Smooth muscle cell of the brain vasculature (primary cell): ENCODE measurements at regions not wholly inside any gene's neighbourhood (a gene's known extent, or its start where the extent isn't known, plus 50 kb on each side); places are given as distances from the start of the nearest gene placed in this dataset.

ENCODE experiments used
- DNase-seq: peaks from one replicate; pipeline ENCODE4 v3.0.0-alpha.2; 2012; ENCODE audit warnings: low read depth, low spot score

- no peak for DNase-seq
These were observed 173.2 kb upstream of the GRIP1 start for GRCh38 chr12:66852091-66852490.

- DNase-seq: no peak
These were observed 173.9 kb upstream of the GRIP1 start for GRCh38 chr12:66852765-66853164.

DNA sequence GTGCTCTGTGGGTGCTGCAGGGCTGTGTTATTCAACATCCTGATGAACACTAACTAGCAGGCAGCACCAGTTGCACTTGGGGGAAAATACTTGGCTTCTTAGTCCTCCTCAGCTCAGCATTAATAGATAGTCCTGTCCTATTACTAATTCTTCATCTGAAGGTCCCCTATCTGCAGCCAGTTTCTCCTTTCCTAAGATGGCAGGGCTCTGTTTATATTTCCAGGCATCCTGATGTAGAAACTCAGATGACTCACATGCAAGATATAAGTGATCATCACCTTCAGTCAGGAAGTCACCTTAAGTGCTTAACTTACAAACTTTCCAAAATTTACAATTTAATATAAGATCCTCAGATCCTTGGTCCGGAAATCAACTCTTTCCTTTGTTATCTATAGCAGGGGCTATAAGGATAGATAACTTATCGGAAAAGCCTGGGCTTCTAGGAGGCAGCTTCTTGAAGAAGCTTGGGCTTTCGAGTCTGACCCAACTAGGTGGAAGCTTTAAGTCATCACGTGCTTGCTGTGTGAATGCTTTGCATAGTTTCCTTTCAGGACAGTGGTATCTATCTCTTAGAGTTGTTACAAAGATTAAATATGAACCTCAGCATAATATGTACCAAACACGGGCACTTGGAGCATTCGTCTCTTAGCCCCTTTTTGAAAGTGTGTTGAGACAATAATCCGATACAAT lies 181.0 kb upstream of the GRIP1 start:
- no peak for DNase-seq

- DNase-seq: peak; percentile 31
These were observed 182.2 kb upstream of the GRIP1 start for GRCh38 chr12:66860752-66861750.

DNA sequence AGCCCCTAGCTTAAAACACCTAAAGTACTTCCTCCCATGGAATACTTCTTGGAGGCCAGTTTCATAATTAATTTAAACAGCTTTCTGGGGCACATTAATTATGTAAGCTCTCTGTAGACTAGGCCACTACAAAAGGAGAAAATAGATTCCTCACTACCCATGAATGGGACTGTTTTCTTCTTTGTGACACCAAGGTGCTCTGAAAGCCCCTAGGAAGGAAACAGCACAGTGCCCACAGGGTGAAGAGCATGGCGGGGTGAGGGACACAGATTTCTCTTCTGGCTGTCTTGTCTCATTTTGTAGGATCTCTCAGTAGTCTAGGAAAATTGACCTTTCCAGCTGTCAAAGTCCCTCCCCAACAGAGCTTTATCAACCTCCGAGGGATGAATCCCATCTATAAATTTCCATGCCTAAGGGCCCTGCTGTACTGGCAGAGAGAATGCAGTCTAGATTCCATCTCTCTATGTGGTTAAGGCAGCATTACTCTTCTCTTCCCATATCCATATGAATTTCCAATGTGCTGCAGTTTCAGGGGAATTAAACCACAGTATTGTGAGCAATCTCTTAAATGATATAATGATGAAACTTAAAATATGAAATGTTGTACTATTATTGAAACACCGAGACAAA lies 183.6 kb upstream of the GRIP1 start:
- DNase-seq: no peak

DNA sequence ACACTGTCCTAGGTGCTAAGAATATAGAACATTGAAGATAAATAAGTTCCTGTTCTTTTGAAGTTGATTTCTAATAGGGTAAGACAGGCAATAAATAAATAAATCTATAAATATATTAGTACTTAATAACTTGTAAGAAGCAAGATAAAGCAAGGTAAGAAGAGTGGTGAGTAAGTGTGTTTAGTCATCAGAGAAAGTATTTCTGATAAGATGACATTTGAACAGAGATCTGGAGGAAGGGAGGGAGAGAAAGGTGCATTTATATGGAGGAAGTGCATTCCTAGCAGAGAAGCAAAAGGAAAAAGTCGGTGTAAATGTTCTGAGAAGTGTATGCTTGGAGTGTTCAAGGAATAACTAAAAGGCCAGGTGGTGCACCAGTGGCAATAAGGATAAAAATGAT lies 184.4 kb upstream of the GRIP1 start:
- DNase-seq: no peak

GRCh38 chr12:66877925-66878324 lies 199.0 kb upstream of the GRIP1 start:
- DNase-seq: no peak

DNA sequence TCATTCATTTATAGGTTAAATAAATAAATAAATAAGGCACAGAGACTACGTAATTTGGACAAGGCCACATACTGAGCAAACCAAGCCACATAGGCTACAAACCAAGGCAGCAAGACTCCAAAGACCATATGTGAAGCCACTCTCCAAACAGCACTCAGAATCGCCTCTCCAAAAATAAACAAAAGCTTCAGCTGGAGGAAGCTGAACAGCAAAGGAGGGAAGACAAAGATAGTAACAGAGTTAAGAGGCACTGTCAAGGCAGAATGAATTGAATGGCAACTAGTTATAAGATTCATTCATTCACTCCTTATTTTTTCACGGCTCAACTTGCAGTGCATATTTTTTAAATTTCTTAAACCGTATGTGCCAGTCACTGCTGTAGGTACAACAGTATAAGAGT lies 200.5 kb upstream of the GRIP1 start:
- DNase-seq: no peak

- DNase-seq: no peak
These were observed 202.5 kb upstream of the GRIP1 start for GRCh38 chr12:66881386-66881785.

GRCh38 chr12:66884091-66884490 lies 205.2 kb upstream of the GRIP1 start:
- DNase-seq: no peak

GRCh38 chr12:66885115-66885875 lies 206.4 kb upstream of the GRIP1 start:
- no peak for DNase-seq

DNA sequence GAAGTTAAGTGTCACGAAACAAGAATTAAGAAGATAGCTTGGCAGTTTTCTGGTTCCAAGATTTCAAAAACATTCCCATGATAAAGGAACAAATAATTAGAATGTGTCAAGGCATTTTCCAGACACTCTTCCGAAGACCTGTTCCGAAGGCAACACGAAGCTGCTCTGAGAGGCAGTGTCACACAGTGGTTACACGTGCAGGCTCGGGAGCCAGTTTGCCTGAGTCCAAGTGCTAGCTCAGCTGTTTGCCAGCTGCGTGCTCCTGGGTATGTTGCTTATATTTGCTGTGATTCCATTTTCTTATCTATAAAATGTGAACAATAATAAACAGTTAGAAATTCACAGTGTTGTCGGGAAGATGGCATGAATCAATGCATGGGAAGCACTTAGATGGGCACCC lies 217.9 kb upstream of the GRIP1 start:
- DNase-seq: no peak

DNA sequence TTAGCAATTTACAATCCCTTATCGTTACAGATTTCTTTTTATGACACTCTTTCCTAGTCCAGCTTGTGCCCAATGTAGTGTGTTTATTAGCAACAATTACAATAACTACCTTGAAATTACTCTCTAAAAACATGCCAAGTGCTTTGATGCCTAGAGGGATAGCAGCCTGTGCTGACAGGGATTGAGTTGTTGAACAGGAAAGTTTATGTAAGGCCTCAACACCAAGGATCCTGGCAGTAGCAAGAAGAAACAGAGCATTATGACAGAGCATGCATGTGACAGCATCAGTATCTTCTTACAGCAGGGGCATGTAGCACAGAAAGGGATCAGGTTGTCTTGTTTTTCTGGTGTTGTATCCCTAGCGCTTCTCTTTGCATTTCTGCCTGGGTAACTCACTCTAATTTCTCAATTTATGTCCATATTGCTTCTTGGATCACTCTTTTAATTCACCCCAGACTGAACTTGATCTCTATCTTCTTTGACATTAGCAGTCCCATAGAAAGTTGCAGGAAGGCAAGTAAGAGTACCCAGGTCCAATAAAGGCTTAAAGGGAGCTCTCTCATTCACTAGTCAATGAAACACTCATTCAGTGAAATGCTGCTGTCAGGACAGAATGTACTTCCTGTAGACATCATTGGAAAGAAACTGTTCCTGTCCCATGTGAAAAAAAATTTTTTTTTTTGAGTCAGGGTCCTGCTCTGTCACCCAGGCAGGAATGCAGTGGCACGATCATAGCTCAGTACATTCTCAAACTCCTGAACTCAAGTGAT lies 220.0 kb upstream of the GRIP1 start:
- DNase-seq: no peak

GRCh38 chr12:66899588-66899987 lies 220.7 kb upstream of the GRIP1 start:
- no peak for DNase-seq

DNA sequence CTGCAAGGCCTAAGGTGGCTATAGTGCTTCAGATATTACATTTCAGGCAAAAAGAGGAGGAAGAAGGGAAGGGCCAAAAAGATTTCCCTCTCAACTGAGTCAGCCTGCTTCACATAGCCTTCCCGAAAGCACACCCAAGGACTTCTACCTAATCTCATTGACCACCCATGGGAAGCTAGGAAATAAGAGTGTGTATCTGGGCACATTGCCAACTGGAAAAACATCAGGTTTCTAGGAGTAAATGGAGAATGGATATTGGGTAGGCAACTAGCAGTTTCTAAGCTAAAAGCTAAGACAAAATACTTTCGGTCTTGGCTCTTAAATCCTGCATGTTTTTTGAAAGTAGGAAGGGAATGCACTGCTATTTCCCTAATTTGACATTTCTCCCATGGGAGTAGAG lies 221.7 kb upstream of the GRIP1 start:
- DNase-seq: no peak

DNA sequence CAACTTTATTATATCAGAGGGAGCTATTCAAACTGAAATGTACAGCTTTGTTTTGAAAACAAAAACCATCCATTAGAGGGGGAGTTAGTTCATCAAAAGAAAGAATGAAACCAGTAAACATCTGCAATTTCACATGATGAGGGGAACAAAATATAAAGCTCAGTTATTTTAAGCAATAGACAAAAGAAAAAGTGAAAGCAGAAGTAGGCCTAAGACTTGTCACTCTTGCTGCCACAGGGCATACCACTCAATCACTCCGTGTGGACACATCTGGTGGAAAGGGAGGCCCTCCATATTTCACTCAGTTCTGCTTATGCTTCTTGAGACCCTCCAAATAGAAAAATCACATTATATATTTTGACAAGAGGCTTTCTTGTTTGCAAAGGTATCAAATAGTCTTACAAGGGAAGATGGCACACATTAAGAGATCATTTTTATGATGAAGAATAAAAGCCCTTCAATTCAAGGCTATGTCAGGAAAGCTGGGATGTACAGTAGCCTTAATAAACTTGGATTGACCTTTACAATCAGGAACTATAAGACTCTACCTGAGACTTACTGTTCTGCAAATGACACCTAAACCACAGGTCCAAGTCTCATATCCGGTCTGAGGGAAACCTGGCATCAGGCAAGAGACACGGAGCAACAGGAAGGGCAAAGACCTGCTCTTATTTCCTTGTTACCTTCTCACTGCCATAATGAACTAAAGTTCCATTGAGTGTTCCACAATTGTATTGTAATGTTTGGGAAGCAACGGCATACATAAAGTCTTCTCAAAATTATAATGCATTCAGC lies 222.5 kb upstream of the GRIP1 start:
- no peak for DNase-seq

GRCh38 chr12:66902020-66902419 lies 223.1 kb upstream of the GRIP1 start:
- no peak for DNase-seq

GRCh38 chr12:66903782-66904396 lies 225.0 kb upstream of the GRIP1 start:
- DNase-seq: no peak

- DNase-seq: no peak
These were observed 226.3 kb upstream of the GRIP1 start for GRCh38 chr12:66905201-66905600.
